ENCODE measurements at regions not wholly inside any gene's neighbourhood (a gene's known extent, or its start where the extent isn't known, plus 50 kb on each side); places are given as distances from the start of the nearest gene placed in this dataset.

DNA sequence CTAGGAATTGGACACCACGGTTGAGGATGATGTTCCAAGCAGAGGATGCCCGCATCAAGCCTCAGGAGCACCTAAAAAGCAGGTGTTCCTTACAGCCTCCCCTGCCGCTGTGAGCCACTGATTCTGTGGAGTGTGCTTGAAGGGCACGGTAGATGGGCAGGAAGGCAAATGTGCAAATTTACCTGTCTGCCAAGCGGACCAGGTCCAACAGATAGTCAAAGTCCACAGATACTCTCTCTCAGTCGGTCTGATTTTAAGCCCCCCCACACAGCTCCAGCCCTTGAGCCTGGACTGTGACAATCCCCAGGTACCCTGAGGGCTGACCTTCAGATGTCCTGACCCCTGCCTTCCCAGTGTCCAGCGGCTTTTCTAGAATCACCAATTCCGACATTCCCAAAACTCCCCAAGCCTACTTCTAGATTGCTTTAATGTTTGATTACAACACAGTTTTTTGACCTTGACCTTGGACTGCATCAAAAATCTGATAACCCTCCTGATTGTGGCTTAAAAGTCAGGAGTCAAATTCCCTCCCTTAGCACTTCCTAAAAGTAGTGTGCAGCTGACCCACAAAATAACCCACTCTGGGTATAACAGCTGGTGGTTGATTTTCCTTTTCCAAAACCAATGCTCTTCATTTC lies 208.8 kb upstream of the NCKAP5 start:
- TF ChIP-seq, protein P1, sequence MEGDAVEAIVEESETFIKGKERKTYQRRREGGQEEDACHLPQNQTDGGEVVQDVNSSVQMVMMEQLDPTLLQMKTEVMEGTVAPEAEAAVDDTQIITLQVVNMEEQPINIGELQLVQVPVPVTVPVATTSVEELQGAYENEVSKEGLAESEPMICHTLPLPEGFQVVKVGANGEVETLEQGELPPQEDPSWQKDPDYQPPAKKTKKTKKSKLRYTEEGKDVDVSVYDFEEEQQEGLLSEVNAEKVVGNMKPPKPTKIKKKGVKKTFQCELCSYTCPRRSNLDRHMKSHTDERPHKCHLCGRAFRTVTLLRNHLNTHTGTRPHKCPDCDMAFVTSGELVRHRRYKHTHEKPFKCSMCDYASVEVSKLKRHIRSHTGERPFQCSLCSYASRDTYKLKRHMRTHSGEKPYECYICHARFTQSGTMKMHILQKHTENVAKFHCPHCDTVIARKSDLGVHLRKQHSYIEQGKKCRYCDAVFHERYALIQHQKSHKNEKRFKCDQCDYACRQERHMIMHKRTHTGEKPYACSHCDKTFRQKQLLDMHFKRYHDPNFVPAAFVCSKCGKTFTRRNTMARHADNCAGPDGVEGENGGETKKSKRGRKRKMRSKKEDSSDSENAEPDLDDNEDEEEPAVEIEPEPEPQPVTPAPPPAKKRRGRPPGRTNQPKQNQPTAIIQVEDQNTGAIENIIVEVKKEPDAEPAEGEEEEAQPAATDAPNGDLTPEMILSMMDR (conservative IDR thresholded peaks at IDR 0.05 in 1 of 2, IDR thresholded peaks at IDR 0.05 in 1 of 2; ENCODE audit: extremely low read depth in 1 of 2, insufficient read depth in 1 of 2, low read depth in 1 of 2, low read length in 2 of 2) = no peak
- no peak for TF ChIP-seq EZH2 (IDR thresholded peaks at IDR 0.05; ENCODE audit: borderline replicate concordance, low read length)

Measured in mammary epithelial cell (primary cell).